ENCODE measurements at regions not wholly inside any gene's neighbourhood (a gene's known extent, or its start where the extent isn't known, plus 50 kb on each side); places are given as distances from the start of the nearest gene placed in this dataset.

GRCh38 chr14:40072175-40072574, 639.9 kb upstream of the FBXO33 start:
- DNase-seq (ENCODE audit: low spot score) = no peak
- Mint-ChIP-seq H3K27ac (no peak overlapping the region), H3K4me3 (no peak overlapping the region), H3K4me1 (peaks cover 3% of the 10 kb centered on the region; the same call in 1 of the 3 replicates), H3K27me3 (ENCODE audit: insufficient read depth, low read depth, poor library complexity) (peaks cover 2% of the 10 kb centered on the region), H3K36me3 (ENCODE audit: low read depth) (no peaks in the 10 kb centered on the region), H3K9me3 (no peaks in the 10 kb centered on the region)
- Histone ChIP-seq H3K27ac (ENCODE audit: low read depth) (no peak overlapping the region), H3K79me2 (replicated peaks; ENCODE audit: insufficient read depth) (no peaks in the 10 kb centered on the region), H3K36me3 (ENCODE audit: insufficient read depth) (no peaks in the 10 kb centered on the region), H3K4me1 (ENCODE audit: insufficient read depth) (no peaks in the 10 kb centered on the region), H2AFZ (no peak overlapping the region), H3K27me3 (ENCODE audit: insufficient read depth) (no peaks in the 10 kb centered on the region), H3K4me2 (no peak overlapping the region), H3F3A (replicated peaks; ENCODE audit: low read depth) (no peaks in the 10 kb centered on the region), H4K20me1 (replicated peaks; ENCODE audit: insufficient read depth) (no peaks in the 10 kb centered on the region), H3K4me3 (no peak overlapping the region), H3K9me2 (ENCODE audit: insufficient read depth) (no peaks in the 10 kb centered on the region; the same call in 1 of the 2 replicates)
- no peak for ATAC-seq
- TF ChIP-seq JUNB (IDR thresholded peaks at IDR 0.05; ENCODE audit: unreplicated experiment) (no peak), REST (IDR thresholded peaks at IDR 0.05; ENCODE audit: unreplicated experiment) (no peak), CREB1 (CRISPR knock-in tag; IDR thresholded peaks at IDR 0.05; ENCODE audit: low read depth) (no peak), ZNF462 (CRISPR knock-in tag; IDR thresholded peaks at IDR 0.05) (no peak), NANOG (IDR thresholded peaks at IDR 0.05; ENCODE audit: borderline replicate concordance) (no peak), POLR2AphosphoS5 (IDR thresholded peaks at IDR 0.05; ENCODE audit: low read depth) (no peak), ETS1 (IDR thresholded peaks at IDR 0.05) (no peak), EZH2phosphoT487 (IDR thresholded peaks at IDR 0.05; ENCODE audit: unreplicated experiment) (no peak), ZNF114 (CRISPR knock-in tag; IDR thresholded peaks at IDR 0.05) (no peak), EZH2 (IDR thresholded peaks at IDR 0.05; ENCODE audit: low read depth, unreplicated experiment) (no peak), CTCF (conservative IDR thresholded peaks at IDR 0.05; ENCODE audit: low read depth in 2 of 2) (no peak), STAT1 (IDR thresholded peaks at IDR 0.05; ENCODE audit: unreplicated experiment) (no peak), ZNF331 (CRISPR knock-in tag; IDR thresholded peaks at IDR 0.05; ENCODE audit: low read depth) (no peak)

All from GM23338 (cell line).